Activated CD4-positive, alpha-beta T cell treated with anti-CD3 and anti-CD28 coated beads, Interleukin-2, amount 10 ng/mL, durations not matched to agents 24 days and 14 days (primary cell): ENCODE measurements at regions not wholly inside any gene's neighbourhood (a gene's known extent, or its start where the extent isn't known, plus 50 kb on each side); places are given as distances from the start of the nearest gene placed in this dataset.
"Not testable (repeated sequence)": the region's sequence is repeated elsewhere in the genome, so short reads cannot be mapped to it uniquely, and the experiment has no call there.

Experiments used
- DNase-seq: peaks from one replicate; pipeline ENCODE4 v3.0.0; 2022
- H3K27ac Mint-ChIP-seq: one replicate; pipeline ENCODE4 v1.8.0; 2022; ENCODE audit warnings: mild to moderate bottlenecking, mixed read lengths
- H3K27me3 Mint-ChIP-seq: one replicate; pipeline ENCODE4 v1.8.0; 2022; ENCODE audit warnings: mixed read lengths
- H3K36me3 Mint-ChIP-seq: one replicate; pipeline ENCODE4 v1.8.0; 2022; ENCODE audit warnings: low read depth, mild to moderate bottlenecking, mixed read lengths
- H3K4me1 Mint-ChIP-seq: one replicate; pipeline ENCODE4 v1.8.0; 2021; ENCODE audit warnings: mixed read lengths
- H3K4me3 Mint-ChIP-seq: one replicate; pipeline ENCODE4 v1.8.0; 2022; ENCODE audit warnings: mild to moderate bottlenecking, moderate library complexity, mixed read lengths
- H3K9me3 Mint-ChIP-seq: one replicate; pipeline ENCODE4 v1.8.0; 2021; ENCODE audit warnings: mixed read lengths
- intact Hi-C: fragments of 100-400 bp; cut with micrococcal nuclease; formaldehyde crosslinking; loops from one replicate; pipeline ENCODE4 v1.15.1; 2023

DNA sequence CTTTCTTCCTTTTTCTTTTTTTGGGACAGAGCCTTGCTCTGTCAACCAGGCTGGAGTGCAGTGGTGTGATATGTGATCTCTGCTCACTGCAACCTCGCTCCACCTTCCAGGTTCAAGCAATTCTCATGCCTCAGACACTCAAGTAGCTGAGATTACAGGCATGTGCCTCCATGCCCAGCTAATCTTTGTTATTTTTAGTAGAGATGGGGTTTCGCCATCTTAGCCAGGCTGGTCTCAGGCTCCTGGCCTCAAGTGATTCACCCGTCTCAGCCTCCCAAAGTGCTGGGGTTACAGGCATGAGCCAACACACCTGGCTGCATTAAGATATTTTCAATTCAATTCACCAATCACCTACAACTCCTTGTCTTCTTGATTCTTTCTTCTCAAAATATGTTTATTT lies 1046.5 kb downstream of the GALC start:
- no peaks in the 10 kb centered on the region for H3K27me3 Mint-ChIP-seq
- H3K4me1 Mint-ChIP-seq: no peaks in the 10 kb centered on the region
- no peaks in the 10 kb centered on the region for H3K9me3 Mint-ChIP-seq
- H3K36me3 Mint-ChIP-seq: no peaks in the 10 kb centered on the region
- no peak for DNase-seq
- no peak overlapping the region for H3K27ac Mint-ChIP-seq
- intact Hi-C loops: no loop called here
- no peak overlapping the region for H3K4me3 Mint-ChIP-seq

DNA sequence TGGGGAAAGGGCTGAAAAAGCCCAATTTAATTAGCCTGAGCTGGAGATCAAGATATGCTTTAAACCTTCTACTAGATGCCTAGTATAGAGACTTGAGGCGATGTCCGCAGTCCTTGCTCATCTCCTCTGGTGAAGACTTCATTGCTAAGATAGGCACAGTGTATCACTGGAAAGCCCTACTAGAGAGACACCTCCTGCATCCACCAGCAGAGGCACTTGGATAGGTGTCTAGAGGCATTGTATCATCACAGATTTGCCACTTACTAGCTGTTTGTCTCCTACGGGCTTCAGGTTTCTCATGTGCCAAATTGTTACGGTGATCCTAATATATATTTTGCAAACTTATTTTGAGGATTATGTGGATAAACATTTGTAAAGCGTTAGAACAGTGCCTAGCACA lies 1048.5 kb downstream of the GALC start:
- Mint-ChIP-seq H3K27ac (no peak overlapping the region), H3K4me3 (no peak overlapping the region), H3K36me3 (no peaks in the 10 kb centered on the region), H3K9me3 (no peaks in the 10 kb centered on the region), H3K27me3 (no peaks in the 10 kb centered on the region), H3K4me1 (no peaks in the 10 kb centered on the region)
- intact Hi-C loops: no loop called here
- no peak for DNase-seq

DNA sequence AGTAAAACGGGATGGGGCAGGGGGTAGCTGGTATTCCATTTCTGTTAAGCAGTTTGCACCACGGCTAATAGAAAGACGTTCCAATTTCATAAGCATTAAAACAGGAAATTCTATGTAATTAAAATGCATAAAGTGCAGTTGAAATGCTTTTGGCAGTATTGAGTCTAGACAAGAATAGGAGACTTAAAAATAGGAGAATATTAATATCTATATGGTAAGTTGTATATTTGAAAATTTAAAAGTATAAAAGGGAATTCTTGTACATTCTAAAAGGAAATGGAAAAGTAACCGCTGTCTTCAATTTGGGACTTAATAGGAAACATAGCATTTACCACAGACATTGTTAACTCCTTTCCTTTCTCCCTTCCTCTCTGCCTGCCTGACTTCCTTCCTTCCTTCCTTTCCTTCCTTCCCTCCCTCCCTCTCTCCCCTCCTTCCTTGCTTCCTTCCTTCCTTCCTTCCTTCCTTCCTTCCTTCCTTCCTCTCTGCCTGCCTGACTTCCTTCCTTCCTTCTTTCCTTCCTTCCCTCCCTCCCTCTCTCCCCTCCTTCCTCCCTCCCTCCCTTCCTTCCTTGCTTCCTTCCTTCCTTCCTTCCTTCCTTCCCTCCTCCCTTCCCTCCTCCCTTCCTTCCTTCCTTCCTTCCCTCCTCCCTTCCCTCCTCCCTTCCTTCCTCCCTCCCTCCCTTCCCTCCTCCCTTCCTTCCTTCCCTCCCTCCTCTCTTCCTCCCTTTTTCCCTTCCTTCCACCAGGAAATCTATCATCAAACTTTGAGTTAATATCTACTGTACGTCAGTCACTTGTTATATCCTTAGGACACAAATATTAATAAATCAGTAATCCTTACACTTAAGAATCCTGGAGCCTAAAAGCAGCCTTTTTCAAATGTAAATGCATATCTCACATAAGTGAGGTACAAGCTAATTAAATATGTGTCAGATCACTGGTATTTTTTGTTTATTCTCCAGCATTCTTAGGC lies 1049.3 kb downstream of the GALC start:
- intact Hi-C loops: no loop called here
- Mint-ChIP-seq H3K4me3 (no peak overlapping the region), H3K27ac (no peak overlapping the region), H3K27me3 (no peaks in the 10 kb centered on the region), H3K4me1 (no peaks in the 10 kb centered on the region), H3K36me3 (no peaks in the 10 kb centered on the region), H3K9me3 (no peaks in the 10 kb centered on the region)
- DNase-seq: no peak

DNA sequence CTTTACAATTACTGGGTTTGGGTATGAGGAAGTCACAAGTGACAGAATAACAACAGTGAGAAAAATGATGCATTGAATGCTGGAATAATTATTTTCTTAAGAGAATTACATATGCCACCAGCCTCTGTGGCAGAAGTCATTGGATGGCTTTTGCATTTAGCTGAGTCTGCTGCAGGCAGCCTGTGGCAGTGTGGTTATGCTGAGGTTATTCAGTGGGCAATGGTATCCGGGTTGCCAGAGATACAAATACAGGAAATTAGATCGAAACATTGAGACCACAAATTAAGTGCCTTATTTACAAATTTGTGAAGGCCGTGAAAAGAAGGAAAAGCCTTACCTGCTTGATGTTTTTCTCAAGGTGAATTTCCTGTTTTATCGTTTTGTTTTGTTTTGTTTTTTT lies 1050.0 kb downstream of the GALC start:
- no peak overlapping the region for H3K27ac Mint-ChIP-seq
- H3K4me3 Mint-ChIP-seq: no peak overlapping the region
- H3K36me3 Mint-ChIP-seq: no peaks in the 10 kb centered on the region
- H3K4me1 Mint-ChIP-seq: no peaks in the 10 kb centered on the region
- intact Hi-C loops: no loop called here
- no peaks in the 10 kb centered on the region for H3K27me3 Mint-ChIP-seq
- H3K9me3 Mint-ChIP-seq: no peaks in the 10 kb centered on the region
- DNase-seq: no peak

DNA sequence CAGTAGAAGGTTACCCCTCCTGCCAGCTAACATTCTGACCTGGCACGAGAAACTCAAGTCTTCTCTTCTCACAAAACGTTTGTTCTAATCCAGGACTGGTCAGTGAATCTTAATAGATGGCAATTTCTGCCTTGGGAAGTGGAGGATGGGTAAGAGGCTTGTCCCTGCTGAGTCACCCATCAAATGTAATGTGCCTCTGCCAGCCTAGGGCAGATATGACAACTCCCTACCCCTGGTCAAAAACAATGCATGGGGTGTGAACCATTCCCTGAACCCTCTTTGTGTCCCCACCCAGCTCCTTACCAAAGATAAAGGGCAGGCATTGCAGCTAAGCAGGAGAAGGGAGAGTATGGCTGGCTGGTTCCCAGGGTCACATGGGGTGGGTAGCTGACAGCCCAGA lies 1052.9 kb downstream of the GALC start:
- H3K27me3 Mint-ChIP-seq: no peaks in the 10 kb centered on the region

DNA sequence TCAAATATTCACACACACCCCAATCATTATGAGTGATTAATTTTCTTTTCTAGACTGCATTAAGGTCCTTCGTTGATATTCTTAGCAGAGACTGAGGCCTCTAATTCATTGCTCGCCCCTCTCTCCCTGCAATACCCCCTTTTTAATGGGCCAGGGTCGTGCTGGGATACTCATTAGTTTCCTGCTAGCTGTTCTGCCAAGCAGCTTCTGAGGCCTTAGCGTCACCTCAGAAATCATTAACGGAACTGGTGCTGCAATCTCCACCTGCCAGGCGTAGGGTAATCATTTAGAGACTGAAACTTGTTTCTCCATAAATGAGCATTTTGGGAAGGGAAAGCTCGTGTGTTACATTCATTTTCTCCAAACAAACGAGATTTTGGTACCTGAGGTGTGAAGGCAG lies 1054.7 kb downstream of the GALC start:
- DNase-seq: no peak
- intact Hi-C loops: no loop called here
- Mint-ChIP-seq H3K9me3 (no peaks in the 10 kb centered on the region), H3K27me3 (no peaks in the 10 kb centered on the region), H3K4me1 (no peaks in the 10 kb centered on the region), H3K4me3 (no peak overlapping the region), H3K27ac (no peak overlapping the region), H3K36me3 (no peaks in the 10 kb centered on the region)

More for the DNA sequence above, 1052.9 kb downstream of the GALC start:
- no peaks in the 10 kb centered on the region for H3K9me3 Mint-ChIP-seq
- no peak for DNase-seq
- no peak overlapping the region for H3K4me3 Mint-ChIP-seq
- no peak overlapping the region for H3K27ac Mint-ChIP-seq
- no peaks in the 10 kb centered on the region for H3K4me1 Mint-ChIP-seq
- intact Hi-C loops: no loop called here
- H3K36me3 Mint-ChIP-seq: no peaks in the 10 kb centered on the region

DNA sequence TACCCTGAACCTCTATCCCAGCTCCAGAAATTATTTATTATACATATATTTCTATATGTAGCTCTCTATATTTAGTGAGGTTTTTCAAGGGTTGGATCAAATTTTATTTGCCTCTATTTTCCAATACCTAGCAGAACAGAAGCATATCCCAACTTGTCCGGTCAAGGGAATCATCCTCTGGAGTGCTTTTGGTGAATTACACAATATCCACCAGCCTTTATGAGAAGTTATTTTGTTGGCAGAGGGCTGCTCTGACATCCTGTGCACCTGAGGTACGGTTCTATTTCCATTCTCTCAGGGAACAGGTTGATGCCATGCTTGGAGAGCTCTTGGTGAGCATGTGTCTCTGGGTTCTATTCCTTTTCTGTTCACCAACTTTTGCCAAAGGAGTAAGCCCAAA lies 1056.4 kb downstream of the GALC start:
- Mint-ChIP-seq H3K9me3 (no peaks in the 10 kb centered on the region), H3K27me3 (no peaks in the 10 kb centered on the region), H3K36me3 (no peaks in the 10 kb centered on the region), H3K4me1 (no peaks in the 10 kb centered on the region), H3K4me3 (no peak overlapping the region), H3K27ac (no peak overlapping the region)
- intact Hi-C loops: no loop called here
- no peak for DNase-seq

DNA sequence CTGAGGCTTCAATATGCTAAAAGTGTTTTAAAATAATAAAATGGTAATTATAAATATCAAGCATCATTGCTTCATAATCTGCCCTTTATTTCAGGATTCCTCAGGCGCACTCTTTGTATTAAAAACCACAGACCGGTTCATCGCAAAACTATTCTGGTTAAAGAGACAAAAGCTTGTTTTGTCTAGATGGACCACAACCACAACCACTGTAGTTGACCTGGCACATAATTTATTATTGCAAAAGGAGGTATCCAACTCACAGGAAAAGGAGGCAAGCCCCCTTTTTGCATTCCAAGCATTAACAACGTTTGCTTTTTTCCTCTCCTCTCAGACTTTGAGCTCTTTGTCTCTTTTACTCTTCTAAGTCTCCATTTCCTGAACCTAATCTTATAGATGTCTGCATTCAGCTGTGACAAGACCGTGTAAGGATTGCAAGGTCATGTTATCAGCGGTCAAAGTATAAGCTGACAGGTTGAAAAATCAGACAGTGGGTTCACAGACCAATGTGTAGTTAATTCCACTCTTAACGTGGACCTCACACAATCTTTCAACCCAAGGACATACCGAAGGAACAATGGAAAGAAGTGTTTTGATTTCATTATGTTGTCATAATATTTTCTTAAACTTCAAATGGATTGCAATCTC lies 1057.6 kb downstream of the GALC start:
- DNase-seq: no peak
- H3K27me3 Mint-ChIP-seq: no peaks in the 10 kb centered on the region
- no peak overlapping the region for H3K4me3 Mint-ChIP-seq
- no peak overlapping the region for H3K27ac Mint-ChIP-seq
- H3K36me3 Mint-ChIP-seq: no peaks in the 10 kb centered on the region
- H3K9me3 Mint-ChIP-seq: no peaks in the 10 kb centered on the region
- intact Hi-C loops: no loop called here
- H3K4me1 Mint-ChIP-seq: no peaks in the 10 kb centered on the region

DNA sequence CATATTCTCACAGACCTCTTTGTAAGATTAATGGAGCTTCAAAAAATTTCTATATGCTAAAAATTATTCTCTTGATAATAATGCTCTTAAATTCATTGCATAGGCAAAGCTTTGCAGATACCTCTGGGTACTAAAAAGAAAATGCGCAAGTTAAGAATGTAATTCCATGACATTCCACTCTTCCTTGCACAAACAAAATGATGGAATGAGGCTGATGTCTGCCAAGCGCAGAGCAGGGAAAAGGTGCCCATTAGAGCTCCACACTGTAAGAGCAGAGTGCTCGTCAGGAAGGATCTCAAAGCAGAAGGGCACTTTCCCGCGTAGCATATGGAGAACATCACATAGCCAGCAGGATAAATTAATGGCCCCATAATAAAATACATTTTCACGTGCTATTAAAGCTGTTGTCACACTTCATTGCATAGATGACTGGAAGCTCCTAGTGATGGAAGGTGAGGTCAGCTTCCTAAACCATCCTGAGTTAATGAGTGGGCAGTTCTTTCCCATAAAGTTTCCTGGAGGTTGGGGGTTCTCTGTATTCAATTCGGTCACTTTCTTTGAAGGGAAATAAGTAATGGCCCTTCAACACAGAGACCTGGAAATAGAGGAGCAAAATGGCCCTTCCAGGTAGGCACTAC lies 1058.9 kb downstream of the GALC start:
- Mint-ChIP-seq H3K27ac (no peak overlapping the region), H3K4me1 (no peaks in the 10 kb centered on the region), H3K9me3 (no peaks in the 10 kb centered on the region), H3K4me3 (no peak overlapping the region), H3K27me3 (no peaks in the 10 kb centered on the region), H3K36me3 (no peaks in the 10 kb centered on the region)
- intact Hi-C loops: no loop called here
- no peak for DNase-seq

DNA sequence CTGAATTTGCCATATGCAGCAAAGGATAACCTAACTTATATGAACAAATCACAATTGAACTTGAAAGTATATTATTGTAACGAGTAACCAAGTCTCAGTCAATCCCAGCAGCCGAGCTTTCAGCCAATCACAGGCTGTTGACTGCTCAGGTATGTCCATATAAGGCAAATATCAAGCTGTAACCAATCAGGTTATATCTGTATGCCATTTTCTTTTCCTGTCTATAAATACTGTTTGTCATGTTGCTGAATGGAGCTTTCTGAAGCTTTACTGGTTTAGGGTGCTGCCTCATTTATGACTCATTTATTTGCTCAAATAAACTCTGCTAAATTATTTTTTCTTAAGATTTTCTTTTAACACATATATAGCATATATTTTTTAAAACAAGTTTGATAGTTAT lies 1059.5 kb downstream of the GALC start:
- Mint-ChIP-seq H3K27me3 (no peaks in the 10 kb centered on the region), H3K4me3 (no peak overlapping the region), H3K4me1 (no peaks in the 10 kb centered on the region), H3K9me3 (no peaks in the 10 kb centered on the region), H3K36me3 (no peaks in the 10 kb centered on the region), H3K27ac (no peak overlapping the region)
- no peak for DNase-seq
- intact Hi-C loops: no loop called here

DNA sequence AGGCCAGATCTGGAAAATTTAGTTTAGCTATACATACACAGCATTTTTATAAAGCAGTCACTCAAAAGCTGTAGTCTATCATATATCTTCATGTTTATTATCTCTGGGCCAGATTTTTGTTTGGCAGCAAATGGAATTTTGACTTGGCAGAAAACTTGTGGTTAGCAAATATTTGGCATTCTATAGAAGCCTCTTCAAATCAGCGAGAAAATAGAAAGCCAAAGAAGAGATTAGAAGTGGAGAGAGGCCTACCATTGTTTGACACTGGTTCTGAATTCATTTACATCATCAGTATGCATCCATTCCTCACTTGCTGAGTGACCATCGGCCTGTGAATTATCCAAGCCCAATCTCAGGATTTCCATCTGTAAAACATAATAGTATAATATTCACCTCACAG lies 1077.6 kb downstream of the GALC start:
- intact Hi-C loops: no loop called here
- Mint-ChIP-seq H3K36me3 (no peaks in the 10 kb centered on the region), H3K9me3 (no peaks in the 10 kb centered on the region), H3K4me3 (no peak overlapping the region), H3K27ac (no peak overlapping the region), H3K27me3 (no peaks in the 10 kb centered on the region), H3K4me1 (no peaks in the 10 kb centered on the region)
- DNase-seq: no peak

DNA sequence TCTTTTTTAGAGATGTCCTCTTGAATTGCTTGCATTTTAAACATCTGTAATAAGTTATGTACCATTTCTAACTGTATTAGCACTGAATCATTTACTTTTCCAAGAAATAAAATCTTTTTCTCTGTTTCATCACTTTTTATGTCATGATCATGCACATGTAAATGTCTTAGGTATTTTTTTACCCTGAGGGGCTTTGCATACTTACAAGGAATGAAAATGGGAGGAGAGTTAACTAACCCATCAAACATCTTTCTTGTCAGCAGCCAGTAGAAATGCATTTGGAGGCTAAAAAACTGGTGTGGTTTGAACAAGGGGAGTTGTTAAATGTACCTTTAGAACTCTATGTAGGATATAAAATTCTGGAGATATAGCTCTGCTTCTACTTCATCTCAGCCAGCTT lies 1080.3 kb downstream of the GALC start:
- H3K4me1 Mint-ChIP-seq: no peaks in the 10 kb centered on the region
- H3K9me3 Mint-ChIP-seq: no peaks in the 10 kb centered on the region
- no peaks in the 10 kb centered on the region for H3K36me3 Mint-ChIP-seq
- DNase-seq: no peak
- H3K27ac Mint-ChIP-seq: no peak overlapping the region
- no peak overlapping the region for H3K4me3 Mint-ChIP-seq
- H3K27me3 Mint-ChIP-seq: no peaks in the 10 kb centered on the region
- intact Hi-C loops: no loop called here

DNA sequence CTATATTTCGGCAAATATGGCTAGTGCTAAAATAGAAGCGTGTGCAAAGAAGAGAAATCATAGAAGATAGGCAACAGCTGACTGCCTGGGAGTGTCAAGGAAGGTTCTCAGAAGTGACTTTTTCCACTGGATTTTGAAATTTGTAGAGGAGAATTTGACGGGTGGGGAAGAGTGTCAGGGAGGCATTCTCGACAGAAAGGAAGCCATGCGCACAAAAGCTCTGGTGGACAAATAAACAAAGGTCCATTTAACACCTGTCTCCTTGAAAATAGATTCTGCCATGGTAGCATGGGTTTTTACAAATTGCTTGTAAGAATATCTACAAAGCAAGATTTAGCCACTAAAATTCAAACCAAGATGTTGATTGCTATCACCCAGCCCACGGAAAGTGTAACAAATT lies 1081.5 kb downstream of the GALC start:
- Mint-ChIP-seq H3K27ac (no peak overlapping the region), H3K9me3 (no peaks in the 10 kb centered on the region), H3K27me3 (no peaks in the 10 kb centered on the region), H3K36me3 (no peaks in the 10 kb centered on the region), H3K4me3 (no peak overlapping the region), H3K4me1 (no peaks in the 10 kb centered on the region)
- DNase-seq: no peak
- intact Hi-C loops: no loop called here

DNA sequence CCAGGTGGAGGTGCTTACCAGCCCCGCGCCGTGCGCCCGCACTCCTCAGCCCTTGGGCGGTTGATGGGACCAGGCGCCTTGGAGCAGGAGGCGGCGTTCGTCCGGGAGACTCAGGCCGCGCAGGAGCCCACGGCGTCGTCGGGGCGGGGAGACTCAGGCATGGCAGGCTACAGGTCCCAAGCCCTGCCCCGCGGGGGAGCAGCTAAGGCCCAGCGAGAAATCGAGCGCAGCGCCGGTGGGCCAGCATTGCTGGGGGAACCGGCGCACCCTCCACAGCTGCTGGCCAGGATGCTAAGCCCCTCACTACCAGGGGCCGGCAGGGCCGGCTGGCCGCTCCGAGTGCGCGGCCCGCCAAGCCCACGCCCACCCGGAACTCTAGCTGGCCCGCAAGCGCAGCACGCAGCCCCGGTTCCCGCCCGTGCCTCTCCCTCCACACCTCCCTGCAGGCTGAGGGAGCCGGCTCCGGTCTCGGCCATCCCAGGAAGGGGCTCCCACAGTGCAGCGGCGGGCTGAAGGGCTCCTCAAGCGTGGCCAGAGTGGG lies 1087.5 kb downstream of the GALC start:
- H3K27me3 Mint-ChIP-seq, H3K4me1 Mint-ChIP-seq, H3K9me3 Mint-ChIP-seq, H3K4me3 Mint-ChIP-seq, intact Hi-C loops, H3K36me3 Mint-ChIP-seq, DNase-seq, H3K27ac Mint-ChIP-seq: not testable (repeated sequence)
